H1 (cell line): ENCODE measurements at regions not wholly inside any gene's neighbourhood (a gene's known extent, or its start where the extent isn't known, plus 50 kb on each side); places are given as distances from the start of the nearest gene placed in this dataset.

ENCODE experiments used
- EP300 ChIP-seq, 2 experiments: IDR thresholded peaks; 1 replicate in 1 of 2; 2 replicates in 1 of 2; pipeline ENCODE4 v1.6.1; 2011 to 2012; ENCODE audit warnings: low read depth in 2 of 2, low read length in 2 of 2, mild to moderate bottlenecking in 2 of 2, borderline replicate concordance in 1 of 2, inconsistent platforms in 1 of 2, moderate library complexity in 1 of 2
- PHF8 ChIP-seq: fragments of 200-600 bp; sonication (generic); conservative IDR thresholded peaks from 2 replicates; pipeline ENCODE4 v1.7.1; 2012; ENCODE audit warnings: low read depth, mild to moderate bottlenecking, inconsistent platforms, low read length, moderate library complexity
- SIRT6 ChIP-seq: IDR thresholded peaks from one replicate; pipeline ENCODE4 v1.7.1; 2012; ENCODE audit warnings: low read length, inconsistent platforms

- TF ChIP-seq EP300 (IDR thresholded peaks at IDR 0.05; ENCODE audit: borderline replicate concordance in 1 of 2, low read depth in 2 of 2, low read length in 2 of 2), result no peak
- no peak for TF ChIP-seq SIRT6
- no peak for TF ChIP-seq PHF8
- TF ChIP-seq, all 59 proteins: peak for 0
These were observed 52.5 kb upstream of the RPS6KA2 start (continued) for GRCh38 chr6:166679566-166679965.
